ENCODE measurements at regions not wholly inside any gene's neighbourhood (a gene's known extent, or its start where the extent isn't known, plus 50 kb on each side); places are given as distances from the start of the nearest gene placed in this dataset.

GRCh38 chr14:65296402-65296801, 116.1 kb upstream of the FUT8 start:
- TF ChIP-seq CTCF (IDR thresholded peaks at IDR 0.05): no peak
- TF ChIP-seq POLR2A (IDR thresholded peaks at IDR 0.05): no peak

GRCh38 chr14:65296876-65297275, 115.7 kb upstream of the FUT8 start:
- DNase-seq: no peak
- no peak overlapping the region for H3K27ac ChIP-seq
- H3K9me3 ChIP-seq: no peaks in the 10 kb centered on the region
- H3K36me3 ChIP-seq: no peaks in the 10 kb centered on the region
- no peaks in the 10 kb centered on the region for H3K4me1 ChIP-seq
- intact Hi-C loops (cut with DNase I; ENCODE audit: low total_unique reads): no loop called here
- H3K27me3 ChIP-seq: no peaks in the 10 kb centered on the region
- H3K4me3 ChIP-seq: no peak overlapping the region
- TF ChIP-seq CTCF (IDR thresholded peaks at IDR 0.05): no peak
- no peak for TF ChIP-seq POLR2A (IDR thresholded peaks at IDR 0.05)

More at GRCh38 chr14:65296402-65296801, 116.1 kb upstream of the FUT8 start:
- no peaks in the 10 kb centered on the region for H3K27me3 ChIP-seq
- H3K27ac ChIP-seq: no peak overlapping the region
- no peaks in the 10 kb centered on the region for H3K36me3 ChIP-seq
- H3K9me3 ChIP-seq: no peaks in the 10 kb centered on the region
- H3K4me1 ChIP-seq: no peaks in the 10 kb centered on the region
- no peak overlapping the region for H3K4me3 ChIP-seq
- intact Hi-C loops (cut with DNase I; ENCODE audit: low total_unique reads): no loop called here
- DNase-seq: no peak

- no peak for DNase-seq
- TF ChIP-seq POLR2A (IDR thresholded peaks at IDR 0.05) (no peak), CTCF (IDR thresholded peaks at IDR 0.05) (no peak)
Observed at GRCh38 chr14:65297744-65298143, 114.8 kb upstream of the FUT8 start.

GRCh38 chr14:65299826-65300225, 112.7 kb upstream of the FUT8 start:
- no peaks in the 10 kb centered on the region for H3K4me1 ChIP-seq
- no peaks in the 10 kb centered on the region for H3K27me3 ChIP-seq
- no peak overlapping the region for H3K27ac ChIP-seq
- no peak overlapping the region for H3K4me3 ChIP-seq
- H3K9me3 ChIP-seq: no peaks in the 10 kb centered on the region
- no peak for DNase-seq
- no peaks in the 10 kb centered on the region for H3K36me3 ChIP-seq
- intact Hi-C loops (cut with DNase I; ENCODE audit: low total_unique reads): no loop called here
- TF ChIP-seq CTCF (IDR thresholded peaks at IDR 0.05) (no peak), POLR2A (IDR thresholded peaks at IDR 0.05) (no peak)

More at GRCh38 chr14:65297744-65298143, 114.8 kb upstream of the FUT8 start:
- no peaks in the 10 kb centered on the region for H3K4me1 ChIP-seq
- H3K27ac ChIP-seq: no peak overlapping the region
- H3K27me3 ChIP-seq: no peaks in the 10 kb centered on the region
- no peaks in the 10 kb centered on the region for H3K9me3 ChIP-seq
- intact Hi-C loops (cut with DNase I; ENCODE audit: low total_unique reads): no loop called here
- H3K36me3 ChIP-seq: no peaks in the 10 kb centered on the region
- no peak overlapping the region for H3K4me3 ChIP-seq

- intact Hi-C loops (cut with DNase I; ENCODE audit: low total_unique reads): no loop called here
- no peaks in the 10 kb centered on the region for H3K9me3 ChIP-seq
- no peak for TF ChIP-seq POLR2A (IDR thresholded peaks at IDR 0.05)
- no peak for TF ChIP-seq CTCF (IDR thresholded peaks at IDR 0.05)
- no peak for DNase-seq
- no peaks in the 10 kb centered on the region for H3K36me3 ChIP-seq
- H3K27ac ChIP-seq: no peak overlapping the region
- H3K4me3 ChIP-seq: no peak overlapping the region
- no peaks in the 10 kb centered on the region for H3K4me1 ChIP-seq
- no peaks in the 10 kb centered on the region for H3K27me3 ChIP-seq
Observed at GRCh38 chr14:65301862-65302539, 110.5 kb upstream of the FUT8 start.
